Astrocyte (in vitro differentiated cells and primary cell): ENCODE measurements at regions not wholly inside any gene's neighbourhood (a gene's known extent, or its start where the extent isn't known, plus 50 kb on each side); places are given as distances from the start of the nearest gene placed in this dataset.
"Not testable (repeated sequence)": the region's sequence is repeated elsewhere in the genome, so short reads cannot be mapped to it uniquely, and the experiment has no call there.

Source experiments
- DNase-seq: peaks from one replicate; pipeline ENCODE4 v3.0.0-alpha.2; 2010; ENCODE audit warnings: low read depth
- FAIRE-seq: peaks from 2 replicates; lab custom pipeline; 2011; peaks lifted over from hg19 to GRCh38; lab: Jason Lieb, UNC
- H2AFZ ChIP-seq: 2 replicates; pipeline ENCODE4 v1.6.0; 2012; ENCODE audit warnings: low read depth, low read length, inconsistent platforms
- H3K27ac ChIP-seq: 2 replicates; pipeline ENCODE4 v1.5.1; 2011; ENCODE audit warnings: low read depth, low read length, inconsistent platforms
- H3K27me3 ChIP-seq: 2 replicates; pipeline ENCODE4 v1.6.0; 2011; ENCODE audit warnings: low read length, inconsistent platforms; ENCODE audit not compliant: insufficient read depth
- H3K36me3 ChIP-seq: 2 replicates; pipeline ENCODE4 v1.5.1; 2011; ENCODE audit warnings: low read length, inconsistent platforms; ENCODE audit not compliant: insufficient read depth
- H3K4me1 ChIP-seq: 2 replicates; pipeline ENCODE4 v1.5.1; 2011; ENCODE audit warnings: low read length, inconsistent platforms; ENCODE audit not compliant: insufficient read depth
- H3K4me2 ChIP-seq: 2 replicates; pipeline ENCODE4 v1.6.0; 2012; ENCODE audit warnings: low read length, inconsistent platforms
- H3K4me3 ChIP-seq: 2 replicates; pipeline ENCODE4 v1.5.1; 2011; ENCODE audit warnings: low read depth, mild to moderate bottlenecking, low read length, inconsistent platforms; ENCODE audit not compliant: insufficient read depth
- H3K79me2 ChIP-seq: 2 replicates; pipeline ENCODE4 v1.6.0; 2012; ENCODE audit warnings: mild to moderate bottlenecking, low read length, inconsistent platforms; ENCODE audit not compliant: insufficient read depth
- H3K9ac ChIP-seq: 2 replicates; pipeline ENCODE4 v1.6.0; 2012; ENCODE audit warnings: mild to moderate bottlenecking, low read length, inconsistent platforms
- H3K9me3 ChIP-seq: 2 replicates; pipeline ENCODE4 v1.5.1; 2012; ENCODE audit warnings: low read depth, mild to moderate bottlenecking, low read length, inconsistent platforms; ENCODE audit not compliant: insufficient read depth
- H4K20me1 ChIP-seq: 2 replicates; pipeline ENCODE4 v1.6.0; 2012; ENCODE audit warnings: low read length, inconsistent platforms; ENCODE audit not compliant: insufficient read depth
- H3K27ac Mint-ChIP-seq: one replicate; pipeline ENCODE4 v1.8.0; 2021; ENCODE audit warnings: mild to moderate bottlenecking, mixed read lengths; ENCODE audit not compliant: unreplicated experiment
- H3K27me3 Mint-ChIP-seq: one replicate; pipeline ENCODE4 v1.8.0; 2021; ENCODE audit warnings: low read depth, mixed read lengths; ENCODE audit not compliant: unreplicated experiment
- H3K36me3 Mint-ChIP-seq: one replicate; pipeline ENCODE4 v1.8.0; 2021; ENCODE audit warnings: low read depth, mixed read lengths; ENCODE audit not compliant: unreplicated experiment
- H3K4me1 Mint-ChIP-seq: one replicate; pipeline ENCODE4 v1.8.0; 2021; ENCODE audit warnings: low read depth, mixed read lengths; ENCODE audit not compliant: unreplicated experiment
- H3K4me3 Mint-ChIP-seq: one replicate; pipeline ENCODE4 v1.8.0; 2021; ENCODE audit warnings: mild to moderate bottlenecking, moderate library complexity, mixed read lengths; ENCODE audit not compliant: unreplicated experiment
- H3K9me3 Mint-ChIP-seq: one replicate; pipeline ENCODE4 v1.8.0; 2021; ENCODE audit warnings: mild to moderate bottlenecking, mixed read lengths; ENCODE audit not compliant: unreplicated experiment
- CTCF ChIP-seq: IDR thresholded peaks from 2 replicates; pipeline ENCODE4 v1.5.1; 2011; ENCODE audit warnings: low read depth, mild to moderate bottlenecking, inconsistent platforms, low read length, moderate library complexity; ENCODE audit not compliant: insufficient read depth
- EZH2 ChIP-seq: IDR thresholded peaks from 2 replicates; pipeline ENCODE4 v1.6.1; 2012; ENCODE audit warnings: mild to moderate bottlenecking, low read length, inconsistent platforms; ENCODE audit not compliant: insufficient read depth

GRCh38 chr11:22521226-22521625, 104.4 kb downstream of the FANCF start:
- peak overlapping the region; percentile 63 for H3K27ac Mint-ChIP-seq
- no peaks in the 10 kb centered on the region for H3K36me3 Mint-ChIP-seq
- Histone ChIP-seq H3K4me3 (no peak overlapping the region), H4K20me1 (no peaks in the 10 kb centered on the region), H3K4me2 (no peak overlapping the region), H3K4me1 (no peaks in the 10 kb centered on the region), H3K36me3 (no peaks in the 10 kb centered on the region), H3K9ac (no peak overlapping the region), H2AFZ (no peak overlapping the region), H3K27ac (peak overlapping the region; percentile 10), H3K9me3 (no peaks in the 10 kb centered on the region), H3K79me2 (no peaks in the 10 kb centered on the region), H3K27me3 (no peaks in the 10 kb centered on the region)
- H3K9me3 Mint-ChIP-seq = no peaks in the 10 kb centered on the region
- no peak overlapping the region for H3K4me3 Mint-ChIP-seq
- peak; percentile 9 for FAIRE-seq
- peaks cover 6% of the 10 kb centered on the region for H3K4me1 Mint-ChIP-seq
- no peaks in the 10 kb centered on the region for H3K27me3 Mint-ChIP-seq
- no peak for TF ChIP-seq CTCF
- TF ChIP-seq EZH2 = no peak
- peak; percentile 88 for DNase-seq

DNA sequence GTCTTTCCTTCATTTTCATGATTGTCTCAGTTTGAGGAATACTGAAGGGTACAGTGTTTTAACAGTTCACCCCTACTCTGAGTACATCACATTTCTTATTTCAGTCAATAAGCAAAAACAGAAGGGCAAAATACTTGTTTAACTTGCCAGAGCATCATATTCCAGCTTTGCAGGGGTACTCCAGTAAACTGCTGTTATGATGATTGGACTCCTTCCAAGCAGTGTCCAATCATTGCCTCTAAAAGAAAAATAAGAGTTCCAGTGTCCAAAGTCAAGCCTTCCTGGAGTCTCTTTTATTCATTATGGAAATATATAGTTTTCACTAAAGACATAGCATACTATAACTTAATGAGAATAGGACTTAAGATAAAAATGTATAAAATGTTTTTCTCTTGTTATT, 105.1 kb downstream of the FANCF start:
- H3K27ac Mint-ChIP-seq = peak overlapping the region; percentile 79
- H3K4me3 ChIP-seq = no peak overlapping the region
- no peaks in the 10 kb centered on the region for H3K27me3 Mint-ChIP-seq
- TF ChIP-seq EZH2 (no peak), CTCF (no peak)
- H3K9ac ChIP-seq = no peak overlapping the region
- no peak overlapping the region for H3K4me3 Mint-ChIP-seq
- no peaks in the 10 kb centered on the region for H3K9me3 ChIP-seq
- no peaks in the 10 kb centered on the region for H3K36me3 Mint-ChIP-seq
- no peak overlapping the region for H2AFZ ChIP-seq
- H3K4me1 ChIP-seq = no peaks in the 10 kb centered on the region
- H3K27ac ChIP-seq = peak overlapping the region; percentile 10
- no peaks in the 10 kb centered on the region for H4K20me1 ChIP-seq
- H3K4me2 ChIP-seq = no peak overlapping the region
- H3K79me2 ChIP-seq = no peaks in the 10 kb centered on the region
- DNase-seq (no peak), FAIRE-seq (peak; percentile 37)
- no peaks in the 10 kb centered on the region for H3K27me3 ChIP-seq
- H3K36me3 ChIP-seq = no peaks in the 10 kb centered on the region
- H3K4me1 Mint-ChIP-seq = peaks cover 6% of the 10 kb centered on the region
- H3K9me3 Mint-ChIP-seq = no peaks in the 10 kb centered on the region

DNA sequence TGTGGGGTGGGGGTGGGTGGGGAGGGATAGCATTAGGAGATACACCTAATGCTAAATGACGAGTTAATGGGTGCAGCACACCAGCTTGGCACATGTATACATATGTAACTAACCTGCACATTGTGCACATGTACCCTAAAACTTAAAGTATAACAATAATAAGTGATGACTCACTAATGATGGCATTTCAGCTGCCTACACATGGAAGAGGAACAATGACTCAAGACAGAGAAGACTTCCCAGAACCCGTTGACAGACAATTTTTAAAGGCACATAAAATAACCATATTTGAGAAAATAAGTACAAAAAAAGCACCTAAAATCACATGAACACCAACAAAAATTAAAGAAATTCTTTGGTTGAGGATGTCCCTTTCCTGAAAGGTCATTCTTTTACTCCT, 107.3 kb downstream of the FANCF start:
- H3K27me3 ChIP-seq, H3K36me3 Mint-ChIP-seq, H3K27ac Mint-ChIP-seq, H3K27me3 Mint-ChIP-seq, H3K4me3 ChIP-seq, H2AFZ ChIP-seq, H3K36me3 ChIP-seq, H3K79me2 ChIP-seq, H3K4me1 Mint-ChIP-seq, FAIRE-seq, H3K9ac ChIP-seq, H3K9me3 ChIP-seq, H3K9me3 Mint-ChIP-seq, H3K27ac ChIP-seq, H3K4me1 ChIP-seq, DNase-seq, H3K4me3 Mint-ChIP-seq, H4K20me1 ChIP-seq, H3K4me2 ChIP-seq: not testable (repeated sequence)
